Fibroblast of upper back skin (primary cell): ENCODE measurements at regions not wholly inside any gene's neighbourhood (a gene's known extent, or its start where the extent isn't known, plus 50 kb on each side); places are given as distances from the start of the nearest gene placed in this dataset.

Source experiments
- DNase-seq: peaks from one replicate; pipeline ENCODE4 v3.0.0-alpha.2; 2013

GRCh38 chr19:30173593-30174356 is 198.4 kb upstream of the ZNF536 start:
- DNase-seq, result no peak

GRCh38 chr19:30174357-30174645 is 197.9 kb upstream of the ZNF536 start:
- DNase-seq, result no peak

- DNase-seq, result no peak
These were observed 197.4 kb upstream of the ZNF536 start for GRCh38 chr19:30174791-30175190.

- DNase-seq, result no peak
These were observed 196.2 kb upstream of the ZNF536 start for GRCh38 chr19:30175987-30176386.

- no peak for DNase-seq
These were observed 193.3 kb upstream of the ZNF536 start for GRCh38 chr19:30178721-30179402.

- DNase-seq, result no peak
These were observed 191.5 kb upstream of the ZNF536 start for GRCh38 chr19:30180691-30181090.

GRCh38 chr19:30183807-30184490 is 188.2 kb upstream of the ZNF536 start:
- DNase-seq, result no peak

GRCh38 chr19:30202060-30202600 is 170.1 kb upstream of the ZNF536 start:
- no peak for DNase-seq

GRCh38 chr19:30204721-30205120 is 167.5 kb upstream of the ZNF536 start:
- DNase-seq, result no peak

- no peak for DNase-seq
These were observed 166.0 kb upstream of the ZNF536 start for GRCh38 chr19:30206187-30206586.

GRCh38 chr19:30207357-30207756 is 164.8 kb upstream of the ZNF536 start:
- DNase-seq, result no peak

GRCh38 chr19:30208436-30209060 is 163.6 kb upstream of the ZNF536 start:
- DNase-seq, result no peak

GRCh38 chr19:30209617-30210600 is 162.3 kb upstream of the ZNF536 start:
- DNase-seq, result no peak

GRCh38 chr19:30212574-30212973 is 159.6 kb upstream of the ZNF536 start:
- DNase-seq, result no peak

GRCh38 chr19:30214651-30215051 is 157.5 kb upstream of the ZNF536 start:
- no peak for DNase-seq

GRCh38 chr19:30215248-30215647 is 156.9 kb upstream of the ZNF536 start:
- DNase-seq, result no peak

GRCh38 chr19:30216453-30216852 is 155.7 kb upstream of the ZNF536 start:
- no peak for DNase-seq

- DNase-seq, result no peak
These were observed 154.7 kb upstream of the ZNF536 start for GRCh38 chr19:30217461-30217860.

- DNase-seq, result no peak
These were observed 152.5 kb upstream of the ZNF536 start for GRCh38 chr19:30219702-30220101.

GRCh38 chr19:30221176-30221575 is 151.0 kb upstream of the ZNF536 start:
- no peak for DNase-seq

- DNase-seq, result no peak
These were observed 149.7 kb upstream of the ZNF536 start for GRCh38 chr19:30222428-30222873.
